Panc1 (cell line): ENCODE measurements at regions not wholly inside any gene's neighbourhood (a gene's known extent, or its start where the extent isn't known, plus 50 kb on each side); places are given as distances from the start of the nearest gene placed in this dataset.

Source experiments
- CTCF ChIP-seq: fragments of 450-650 bp; IDR thresholded peaks from 2 replicates; pipeline ENCODE4 v1.5.1; 2017; ENCODE audit warnings: mild to moderate bottlenecking
- POLR2AphosphoS5 ChIP-seq: IDR thresholded peaks from 2 replicates; pipeline ENCODE4 v1.6.1; 2012; ENCODE audit warnings: mild to moderate bottlenecking, low read depth, low read length, moderate library complexity
- REST ChIP-seq, 2 experiments: IDR thresholded peaks; 2 replicates each; pipeline ENCODE4 v1.6.1; 2011 to 2012; ENCODE audit warnings: low read depth in 2 of 2, control low read depth in 1 of 2, low read length in 1 of 2, mild to moderate bottlenecking in 1 of 2, moderate library complexity in 1 of 2; ENCODE audit not compliant: insufficient read depth in 1 of 2
- TCF7L2 ChIP-seq: IDR thresholded peaks from 2 replicates; pipeline ENCODE4 v1.6.1; 2011; ENCODE audit warnings: mild to moderate bottlenecking, low read depth, low read length, inconsistent platforms

- TF ChIP-seq CTCF = no peak
- TF ChIP-seq REST (IDR thresholded peaks at IDR 0.05; ENCODE audit: insufficient read depth in 1 of 2, low read depth in 2 of 2, low read length in 1 of 2) = no peak
- no peak for TF ChIP-seq POLR2AphosphoS5
- no peak for TF ChIP-seq TCF7L2
These were observed 144.2 kb upstream of the PKDCC start for GRCh38 chr2:41903474-41904135.
